RWPE2 (cell line): ENCODE measurements at regions not wholly inside any gene's neighbourhood (a gene's known extent, or its start where the extent isn't known, plus 50 kb on each side); places are given as distances from the start of the nearest gene placed in this dataset.
A peak's percentile ranks its signal among the peaks of the same experiment; 100 is the strongest.

ENCODE experiments used
- ATAC-seq: fragments of 200-7000 bp; cut with Tn5 transposase; 3 replicates; pipeline ENCODE4 v1.9.1; 2021; ENCODE audit warnings: low read depth
- DNase-seq: peaks from one replicate; pipeline ENCODE4 v3.0.0-alpha.2; 2020; ENCODE audit warnings: low spot score
- H3K27ac ChIP-seq: fragments of 450-650 bp; 2 replicates; pipeline ENCODE4 v1.5.1; 2017; ENCODE audit warnings: mild to moderate bottlenecking; ENCODE audit not compliant: poor library complexity, severe bottlenecking
- H3K27me3 ChIP-seq: fragments of 250-450 bp; sonication (Bioruptor Pico); 2 replicates; pipeline ENCODE4 v1.5.1; 2021; ENCODE audit warnings: mild to moderate bottlenecking, moderate library complexity; ENCODE audit not compliant: insufficient read depth, poor library complexity, severe bottlenecking
- H3K36me3 ChIP-seq: fragments of 250-450 bp; sonication (Bioruptor Pico); 2 replicates; pipeline ENCODE4 v1.5.1; 2020; ENCODE audit warnings: low read depth, mild to moderate bottlenecking, moderate library complexity
- H3K4me1 ChIP-seq: fragments of 250-450 bp; sonication (Bioruptor Pico); 2 replicates; pipeline ENCODE4 v1.5.1; 2021; ENCODE audit warnings: mild to moderate bottlenecking, moderate library complexity; ENCODE audit not compliant: insufficient read depth, poor library complexity, severe bottlenecking
- H3K4me3 ChIP-seq: fragments of 250-450 bp; sonication (Bioruptor Pico); 2 replicates; pipeline ENCODE4 v1.5.1; 2021; ENCODE audit warnings: mild to moderate bottlenecking, moderate library complexity; ENCODE audit not compliant: severe bottlenecking
- H3K9me3 ChIP-seq: fragments of 250-450 bp; sonication (Bioruptor Pico); 2 replicates; pipeline ENCODE4 v1.5.1; 2021; ENCODE audit warnings: mild to moderate bottlenecking, moderate library complexity; ENCODE audit not compliant: severe bottlenecking
- TF ChIP-seq, protein P1 (sequence below): fragments of 450-650 bp; IDR thresholded peaks from one replicate; pipeline ENCODE4 v1.5.1; 2017; ENCODE audit warnings: mild to moderate bottlenecking, moderate library complexity; ENCODE audit not compliant: poor library complexity, severe bottlenecking

DNA sequence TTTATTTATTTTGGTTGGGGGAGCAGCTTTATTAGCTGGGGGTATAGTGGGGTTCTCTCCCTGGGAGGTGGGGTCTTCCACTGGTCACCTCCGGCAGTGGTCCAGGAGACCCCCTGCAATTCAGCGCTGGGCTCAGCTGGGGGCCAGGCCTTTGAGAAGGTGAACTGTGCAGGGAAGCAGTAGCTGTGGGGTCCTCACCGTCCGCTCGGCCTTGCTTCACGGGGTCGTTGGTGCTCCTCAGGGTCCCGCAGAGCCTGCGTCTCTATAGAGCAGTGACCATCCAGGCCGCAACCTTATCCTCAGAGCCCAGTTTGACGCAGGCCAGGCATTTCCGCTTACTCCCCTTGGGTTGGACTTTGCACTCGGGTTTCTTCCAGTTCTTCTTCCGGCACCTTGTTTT is 1954.7 kb downstream of the TP53TG3F start:
- ATAC-seq = no peak
- H3K9me3 ChIP-seq = peaks cover 4% of the 10 kb centered on the region
- TF ChIP-seq, protein P1, sequence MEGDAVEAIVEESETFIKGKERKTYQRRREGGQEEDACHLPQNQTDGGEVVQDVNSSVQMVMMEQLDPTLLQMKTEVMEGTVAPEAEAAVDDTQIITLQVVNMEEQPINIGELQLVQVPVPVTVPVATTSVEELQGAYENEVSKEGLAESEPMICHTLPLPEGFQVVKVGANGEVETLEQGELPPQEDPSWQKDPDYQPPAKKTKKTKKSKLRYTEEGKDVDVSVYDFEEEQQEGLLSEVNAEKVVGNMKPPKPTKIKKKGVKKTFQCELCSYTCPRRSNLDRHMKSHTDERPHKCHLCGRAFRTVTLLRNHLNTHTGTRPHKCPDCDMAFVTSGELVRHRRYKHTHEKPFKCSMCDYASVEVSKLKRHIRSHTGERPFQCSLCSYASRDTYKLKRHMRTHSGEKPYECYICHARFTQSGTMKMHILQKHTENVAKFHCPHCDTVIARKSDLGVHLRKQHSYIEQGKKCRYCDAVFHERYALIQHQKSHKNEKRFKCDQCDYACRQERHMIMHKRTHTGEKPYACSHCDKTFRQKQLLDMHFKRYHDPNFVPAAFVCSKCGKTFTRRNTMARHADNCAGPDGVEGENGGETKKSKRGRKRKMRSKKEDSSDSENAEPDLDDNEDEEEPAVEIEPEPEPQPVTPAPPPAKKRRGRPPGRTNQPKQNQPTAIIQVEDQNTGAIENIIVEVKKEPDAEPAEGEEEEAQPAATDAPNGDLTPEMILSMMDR = no peak

DNA sequence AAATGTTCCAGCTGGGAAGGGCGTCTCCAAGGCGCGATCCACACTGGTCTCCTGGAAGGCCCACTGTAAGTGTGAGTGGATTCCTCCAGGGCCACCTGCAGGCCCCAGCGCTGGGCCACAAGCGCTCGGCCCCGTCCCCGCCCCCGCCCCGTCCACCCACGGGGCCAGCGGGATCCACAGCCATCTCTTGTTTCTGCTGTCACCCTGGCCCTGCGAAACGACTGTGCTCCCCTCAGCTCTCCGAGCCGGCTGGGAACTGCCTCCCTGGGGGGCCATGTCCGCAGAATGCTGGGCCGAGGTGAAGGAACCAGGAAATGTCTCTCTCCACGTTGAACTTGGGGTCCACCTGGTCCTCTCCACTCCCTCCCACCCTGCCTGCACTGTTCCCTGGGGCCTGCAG is 1955.2 kb downstream of the TP53TG3F start:
- Histone ChIP-seq H3K4me3 (no peak overlapping the region), H3K27ac (no peak overlapping the region), H3K4me1 (no peaks in the 10 kb centered on the region), H3K36me3 (no peaks in the 10 kb centered on the region), H3K9me3 (peaks cover 4% of the 10 kb centered on the region), H3K27me3 (no peaks in the 10 kb centered on the region)
- DNase-seq (no peak), ATAC-seq (no peak)
- TF ChIP-seq, protein P1 = no peak

More for the DNA sequence above, 1954.7 kb downstream of the TP53TG3F start:
- no peaks in the 10 kb centered on the region for H3K4me1 ChIP-seq
- no peak overlapping the region for H3K27ac ChIP-seq
- no peaks in the 10 kb centered on the region for H3K36me3 ChIP-seq
- H3K4me3 ChIP-seq = no peak overlapping the region
- H3K27me3 ChIP-seq = no peaks in the 10 kb centered on the region
- DNase-seq = no peak

DNA sequence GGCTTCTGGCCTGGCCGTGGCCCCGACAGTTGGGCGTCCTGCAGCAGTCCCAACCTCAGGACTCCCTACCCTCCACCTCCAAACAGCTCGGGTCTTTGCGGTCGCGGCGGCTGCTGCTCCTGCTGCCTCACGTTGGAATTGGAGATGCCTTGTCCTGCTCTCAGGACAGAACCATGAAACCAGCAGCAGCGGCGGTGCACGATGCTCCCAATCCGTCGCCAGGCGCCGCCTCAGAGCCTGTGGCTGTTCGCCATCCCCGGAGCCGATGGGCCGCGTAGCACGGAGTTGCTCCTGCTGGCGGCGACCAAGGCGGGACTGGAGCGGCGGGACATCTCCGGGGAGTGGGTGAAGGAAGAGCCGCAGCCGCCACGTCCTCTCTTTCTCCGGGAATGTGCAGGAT is 1965.9 kb downstream of the TP53TG3F start:
- H3K27me3 ChIP-seq = no peaks in the 10 kb centered on the region
- H3K9me3 ChIP-seq = peaks cover 5% of the 10 kb centered on the region
- DNase-seq (no peak), ATAC-seq (no peak)
- TF ChIP-seq, protein P1 = no peak
- no peak overlapping the region for H3K4me3 ChIP-seq
- no peaks in the 10 kb centered on the region for H3K4me1 ChIP-seq
- no peaks in the 10 kb centered on the region for H3K36me3 ChIP-seq
- no peak overlapping the region for H3K27ac ChIP-seq

GRCh38 chr16:35431829-35432663 is 1972.6 kb downstream of the TP53TG3F start:
- Histone ChIP-seq H3K4me3 (no peak overlapping the region), H3K36me3 (no peaks in the 10 kb centered on the region), H3K27me3 (no peaks in the 10 kb centered on the region), H3K27ac (no peak overlapping the region), H3K4me1 (no peaks in the 10 kb centered on the region), H3K9me3 (peaks cover 10% of the 10 kb centered on the region)
- DNase-seq (no peak), ATAC-seq (no peak)
- TF ChIP-seq, protein P1 = peak; percentile 43

GRCh38 chr16:35440875-35441274 is 1981.5 kb downstream of the TP53TG3F start:
- TF ChIP-seq, protein P1 = no peak
- Histone ChIP-seq H3K36me3 (no peaks in the 10 kb centered on the region), H3K27me3 (no peaks in the 10 kb centered on the region), H3K27ac (no peak overlapping the region), H3K4me3 (no peak overlapping the region), H3K4me1 (no peaks in the 10 kb centered on the region), H3K9me3 (peaks cover 7% of the 10 kb centered on the region)
- ATAC-seq (no peak), DNase-seq (no peak)
